GM18870 (cell line): ENCODE measurements at regions not wholly inside any gene's neighbourhood (a gene's known extent, or its start where the extent isn't known, plus 50 kb on each side); places are given as distances from the start of the nearest gene placed in this dataset.
A peak's percentile ranks its signal among the peaks of the same experiment; 100 is the strongest.
"Not testable (repeated sequence)": the region's sequence is repeated elsewhere in the genome, so short reads cannot be mapped to it uniquely, and the experiment has no call there.

Source experiments
- ATAC-seq: cut with Tn5 transposase; IDR thresholded peaks from one replicate; pipeline ENCODE4 v1.9.1; 2021; ENCODE audit warnings: moderate library complexity; ENCODE audit not compliant: unreplicated experiment

DNA sequence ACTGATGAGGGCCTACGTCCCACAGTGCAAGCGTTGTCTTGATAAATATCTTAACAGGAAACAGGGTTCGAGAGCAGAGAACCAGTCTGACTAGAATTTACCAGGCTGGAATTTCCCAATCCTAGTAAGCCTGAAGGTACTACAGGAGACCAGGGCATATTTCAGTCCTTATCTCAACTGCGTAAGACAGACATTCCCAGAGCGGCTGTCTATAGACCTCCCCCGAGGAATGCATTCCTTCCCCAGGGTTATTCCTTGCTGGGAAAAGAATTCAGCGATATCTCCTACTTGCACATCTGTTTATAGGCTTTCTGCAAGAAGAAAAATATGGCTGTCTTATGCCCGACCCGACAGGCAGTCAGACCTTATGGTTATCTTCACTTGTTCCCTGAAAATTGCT lies 1074.1 kb upstream of the CELF4 start:
- not testable (repeated sequence) for ATAC-seq

DNA sequence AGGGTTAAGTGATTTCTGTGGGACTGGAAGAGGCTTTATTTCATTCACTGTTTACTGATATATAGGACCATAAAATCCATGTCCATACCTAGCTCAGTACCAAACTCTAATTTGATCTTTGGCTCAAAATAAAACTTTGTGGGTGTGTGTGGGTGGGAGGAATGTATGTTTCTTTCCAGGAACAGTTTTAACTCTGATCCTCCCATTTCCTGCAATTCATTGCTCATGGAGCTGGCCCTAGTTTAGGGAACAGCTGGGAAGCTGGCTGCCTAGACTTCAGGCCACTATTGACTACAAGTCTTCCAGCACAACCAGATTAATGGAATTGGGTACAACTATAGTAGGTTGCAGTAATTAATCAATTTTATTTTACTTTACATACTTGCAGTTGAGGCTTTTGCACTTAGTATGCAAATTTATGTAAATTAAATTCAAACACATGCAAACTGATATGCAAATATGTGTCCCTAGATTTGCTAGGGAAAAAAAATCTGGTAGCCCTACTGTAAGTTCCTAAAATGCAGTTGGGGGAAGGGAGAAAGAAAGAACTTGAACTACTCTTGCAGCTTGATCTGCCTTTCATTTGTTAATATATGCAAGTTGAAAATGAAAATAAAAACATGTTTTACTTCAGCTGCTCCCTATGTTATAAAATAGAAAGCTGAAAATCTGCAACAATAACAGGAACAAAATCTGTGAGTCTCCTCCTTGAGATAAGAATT lies 1070.3 kb upstream of the CELF4 start:
- no peak for ATAC-seq

DNA sequence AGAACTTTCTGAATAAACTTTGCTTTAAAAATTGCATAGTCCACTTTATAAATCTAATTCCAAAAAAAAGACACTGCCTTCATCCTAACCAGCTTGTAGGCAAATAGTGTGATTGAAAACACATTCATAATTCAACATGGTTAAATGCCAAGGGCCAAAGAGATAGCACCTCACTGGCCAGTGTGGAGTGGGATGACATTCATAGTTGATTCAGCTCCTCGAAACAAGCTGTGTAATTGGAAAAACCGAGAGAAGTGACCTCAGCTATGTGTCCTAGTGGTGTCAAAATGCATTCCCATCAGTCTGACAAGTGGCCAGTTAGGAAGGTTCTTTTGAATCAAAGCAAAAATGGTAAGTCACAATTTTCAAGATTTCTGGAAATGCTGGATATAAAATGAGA lies 1068.5 kb upstream of the CELF4 start:
- no peak for ATAC-seq

DNA sequence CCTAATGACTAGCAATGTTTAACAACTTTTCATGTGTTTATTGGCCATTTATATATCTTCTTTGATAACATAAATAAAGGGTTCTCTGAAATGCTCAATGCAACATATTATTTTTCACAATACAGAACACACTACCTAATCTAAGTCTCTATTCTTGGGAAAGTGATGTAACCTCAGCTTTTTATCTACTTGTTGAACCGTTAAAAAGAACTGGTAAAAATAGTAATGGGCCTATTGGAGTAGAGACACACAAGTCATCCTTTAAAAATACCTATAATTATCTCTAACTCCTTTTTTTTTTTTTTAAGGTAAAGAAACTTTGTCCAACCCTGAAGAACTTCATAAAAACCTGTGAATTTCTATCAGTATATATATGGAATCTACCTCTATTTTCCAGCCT lies 1067.7 kb upstream of the CELF4 start:
- no peak for ATAC-seq

- no peak for ATAC-seq
Measured at GRCh38 chr18:38619129-38619528, 1053.5 kb upstream of the CELF4 start.

DNA sequence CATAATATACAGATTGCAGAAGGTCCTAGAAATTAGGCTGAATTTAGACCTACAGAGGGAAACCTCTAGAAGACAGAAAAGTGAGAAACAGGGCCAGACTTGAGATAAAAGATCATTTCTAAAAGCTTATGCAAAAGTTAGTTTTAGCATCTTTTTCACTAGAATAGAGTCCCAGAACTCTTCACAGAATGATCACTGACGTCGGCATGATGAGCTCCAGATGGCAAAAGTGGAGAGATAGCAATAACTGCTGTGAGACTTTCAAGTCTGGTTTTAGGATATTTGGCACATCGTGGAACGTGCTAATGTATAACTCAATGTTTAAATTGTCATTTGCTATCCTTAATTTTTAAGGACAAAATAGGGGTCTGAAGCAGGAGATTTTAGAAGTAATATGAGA lies 1050.7 kb upstream of the CELF4 start:
- ATAC-seq = no peak

DNA sequence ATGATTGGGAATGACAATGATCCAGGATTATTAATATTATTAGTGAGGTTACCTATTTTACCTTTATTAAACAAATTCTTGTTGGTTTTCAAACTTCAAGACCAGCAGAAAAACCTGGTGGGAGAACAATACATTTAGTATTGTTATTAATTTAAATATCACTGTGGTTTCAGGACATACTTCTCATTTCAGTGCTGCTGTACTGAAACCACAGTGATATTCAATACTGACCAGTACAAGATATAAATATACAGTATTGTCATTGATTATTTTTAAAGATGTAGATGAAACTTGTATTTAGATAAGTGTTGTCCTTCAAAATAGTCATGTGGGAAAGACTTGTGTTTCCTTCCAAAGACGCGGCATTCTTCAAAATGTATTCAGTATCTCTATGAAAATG lies 1047.3 kb upstream of the CELF4 start:
- no peak for ATAC-seq

GRCh38 chr18:38611036-38611964 lies 1045.7 kb upstream of the CELF4 start:
- ATAC-seq = peak; percentile 85

DNA sequence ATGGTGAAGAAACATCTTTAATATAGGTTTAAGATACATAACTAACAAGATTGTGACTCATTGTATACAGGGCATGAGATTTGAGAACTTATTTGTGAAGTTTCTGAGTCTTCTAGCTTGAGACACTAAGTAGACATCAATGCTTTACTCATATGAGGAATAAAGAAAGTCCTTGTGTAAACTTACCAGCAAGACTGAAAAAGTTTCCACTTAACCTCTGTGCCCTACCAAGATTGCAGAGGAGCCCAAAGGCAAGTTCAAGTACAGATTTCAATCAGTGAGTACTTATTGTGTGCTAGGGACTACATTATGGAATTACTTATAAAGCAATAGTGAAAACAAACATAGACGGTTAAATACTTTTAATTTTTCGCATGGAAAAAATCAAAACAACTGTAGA lies 1041.2 kb upstream of the CELF4 start:
- ATAC-seq = peak; percentile 39

GRCh38 chr18:38602341-38602740 lies 1036.7 kb upstream of the CELF4 start:
- no peak for ATAC-seq

DNA sequence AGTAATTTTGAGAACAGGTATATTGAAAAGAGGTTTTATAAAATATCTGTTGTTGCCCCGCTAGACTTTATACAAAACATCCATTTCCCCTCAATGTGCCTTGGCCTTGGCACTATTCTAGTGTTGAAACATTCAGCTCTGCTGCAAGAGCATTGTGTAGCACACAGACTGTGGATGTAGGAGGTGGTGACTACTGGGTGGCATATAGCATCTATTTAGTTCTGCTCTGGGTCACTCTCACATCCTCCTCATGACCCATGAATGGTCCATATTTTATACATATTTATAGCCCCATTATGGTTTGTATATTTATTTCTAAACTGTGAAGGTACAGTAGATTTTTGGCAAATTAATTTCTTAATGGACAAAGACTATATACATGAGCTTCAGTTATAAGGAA lies 1022.0 kb upstream of the CELF4 start:
- ATAC-seq = no peak

- no peak for ATAC-seq
Measured at GRCh38 chr18:38586327-38586726, 1020.7 kb upstream of the CELF4 start.

DNA sequence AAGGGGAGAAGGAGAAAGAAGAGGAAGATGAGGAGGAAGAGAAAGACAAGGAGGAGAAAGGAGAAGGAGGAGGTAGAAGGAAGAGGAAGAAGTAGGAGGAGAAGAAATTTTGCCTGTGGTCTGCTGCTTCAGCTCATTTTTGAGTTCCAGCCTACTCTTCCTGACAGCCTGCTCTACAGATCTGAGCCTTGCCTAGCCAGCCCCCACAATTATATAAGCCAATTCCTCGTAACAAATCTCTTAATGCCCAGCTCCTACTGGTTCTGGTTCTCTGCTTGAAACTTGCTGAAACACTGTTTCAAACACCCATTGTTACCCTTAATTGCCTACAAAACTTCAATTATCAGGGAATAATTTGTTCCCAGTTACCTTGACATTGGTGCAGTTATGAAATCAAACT lies 1014.2 kb upstream of the CELF4 start:
- no peak for ATAC-seq

DNA sequence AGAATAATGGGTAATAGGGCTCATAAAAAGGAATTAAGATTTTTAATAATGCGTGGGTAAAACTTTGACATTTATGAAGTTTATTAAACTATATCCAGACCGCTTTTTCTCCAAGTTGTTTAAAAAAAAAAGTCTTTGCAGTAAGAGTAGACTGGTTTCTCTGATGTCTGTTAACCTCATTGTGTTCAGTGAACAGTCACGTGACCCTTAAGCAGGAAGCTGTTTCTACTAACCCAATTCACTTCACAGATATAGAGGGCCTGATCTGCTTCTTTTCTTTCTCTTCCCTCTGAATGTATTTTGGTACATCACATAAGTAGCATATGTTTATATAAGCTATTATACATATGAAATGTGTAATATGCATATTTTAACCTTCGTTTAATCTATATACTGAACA lies 1011.3 kb upstream of the CELF4 start:
- ATAC-seq = no peak

DNA sequence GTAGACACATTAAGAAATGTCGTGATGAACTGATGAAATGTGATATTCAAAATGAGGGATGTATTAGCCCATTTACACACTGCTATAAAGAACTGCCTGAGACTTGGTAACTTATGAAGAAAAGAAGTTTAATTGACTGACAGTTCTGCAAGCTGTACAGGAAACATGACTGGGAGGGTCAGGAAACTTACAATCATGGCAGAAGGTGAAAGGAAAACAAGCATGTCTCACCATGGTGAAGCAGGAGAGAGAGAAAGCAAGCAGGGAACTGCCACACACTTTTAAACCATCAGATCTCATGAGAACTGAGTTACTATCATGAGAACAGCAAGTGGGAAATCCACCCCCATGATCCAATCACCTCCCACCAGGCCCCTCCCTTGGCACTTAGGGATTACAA lies 1010.8 kb upstream of the CELF4 start:
- no peak for ATAC-seq

DNA sequence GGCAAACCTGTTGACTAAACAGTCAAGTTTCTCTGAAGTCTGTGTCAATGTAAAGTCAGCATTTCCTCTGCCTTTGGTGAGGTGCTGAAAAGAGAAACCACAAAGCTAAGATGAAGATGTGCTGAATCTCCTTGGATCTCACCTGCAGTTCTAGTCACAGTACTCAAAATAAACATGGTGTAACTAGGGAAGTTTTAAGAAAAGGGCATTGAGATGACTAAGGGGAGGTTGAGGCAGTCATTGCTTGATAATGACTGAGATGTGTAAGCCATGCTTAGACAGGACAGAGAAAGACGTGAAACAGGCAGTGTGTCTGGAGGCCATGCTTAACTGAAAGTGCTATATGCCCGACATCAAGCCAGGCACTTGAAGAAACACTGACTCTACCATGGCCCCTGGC lies 1010.0 kb upstream of the CELF4 start:
- no peak for ATAC-seq

DNA sequence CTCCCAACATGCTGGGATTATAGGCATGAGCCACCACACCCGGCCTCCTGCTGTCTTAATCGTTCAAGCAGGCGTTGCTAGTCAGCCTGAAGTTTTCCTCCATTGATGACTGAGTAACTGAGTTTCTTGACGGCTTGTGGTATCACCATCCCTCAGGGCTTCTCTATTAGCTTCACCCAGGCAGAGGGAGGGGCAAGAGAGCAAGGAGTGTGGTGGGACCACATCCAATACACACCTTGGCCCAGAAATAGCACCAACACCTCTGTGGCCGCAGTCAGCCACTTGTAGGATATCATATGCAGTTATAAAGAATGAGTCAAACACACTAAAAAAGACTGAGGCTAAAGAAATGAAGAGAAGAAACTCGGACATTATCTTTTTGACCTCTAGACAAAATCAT lies 1009.4 kb upstream of the CELF4 start:
- ATAC-seq = no peak

DNA sequence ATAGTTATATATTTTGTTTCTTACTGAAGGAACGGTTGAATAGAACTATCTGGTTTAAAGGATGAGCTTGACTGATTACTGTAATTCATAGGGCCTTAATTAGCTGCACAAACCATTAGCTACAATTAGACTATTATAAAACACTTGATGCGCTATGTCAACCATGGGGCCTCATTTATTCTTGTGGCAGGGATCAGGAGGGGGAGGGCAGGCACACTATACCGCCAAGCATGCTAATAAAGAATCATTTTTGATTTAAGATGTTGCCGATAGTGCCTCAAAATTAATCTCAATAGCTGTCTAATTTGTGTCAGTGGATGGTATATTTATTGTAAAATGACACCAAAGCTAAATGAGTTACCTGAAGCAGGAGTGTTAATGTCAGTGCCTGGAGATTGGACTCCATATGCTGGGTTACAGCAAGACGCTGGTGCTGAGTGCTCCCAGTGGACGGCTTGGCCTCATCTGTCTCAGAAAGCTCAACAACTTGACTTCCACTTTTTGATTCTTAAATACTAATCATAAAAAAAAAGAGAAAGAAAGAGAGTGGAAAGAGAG lies 1007.0 kb upstream of the CELF4 start:
- ATAC-seq = no peak

DNA sequence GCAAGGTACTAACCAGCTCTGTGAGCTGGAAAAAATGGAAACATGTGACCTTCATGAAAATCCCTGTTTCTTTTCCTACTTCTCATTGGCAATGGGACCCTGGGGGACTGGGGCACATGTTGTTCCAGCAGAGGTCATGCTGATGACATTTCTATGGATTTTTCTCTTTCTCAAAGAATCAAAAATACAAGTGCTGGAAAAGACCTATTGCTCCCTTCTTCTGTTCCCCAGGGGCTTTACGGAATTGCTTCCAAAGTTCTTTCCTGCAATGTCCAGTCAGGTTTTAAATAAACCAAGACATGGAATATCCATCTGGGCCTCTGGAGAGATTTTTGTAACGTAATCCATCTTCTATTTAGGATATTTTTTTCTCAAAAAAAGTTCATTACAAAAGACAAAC lies 1006.1 kb upstream of the CELF4 start:
- ATAC-seq = no peak

DNA sequence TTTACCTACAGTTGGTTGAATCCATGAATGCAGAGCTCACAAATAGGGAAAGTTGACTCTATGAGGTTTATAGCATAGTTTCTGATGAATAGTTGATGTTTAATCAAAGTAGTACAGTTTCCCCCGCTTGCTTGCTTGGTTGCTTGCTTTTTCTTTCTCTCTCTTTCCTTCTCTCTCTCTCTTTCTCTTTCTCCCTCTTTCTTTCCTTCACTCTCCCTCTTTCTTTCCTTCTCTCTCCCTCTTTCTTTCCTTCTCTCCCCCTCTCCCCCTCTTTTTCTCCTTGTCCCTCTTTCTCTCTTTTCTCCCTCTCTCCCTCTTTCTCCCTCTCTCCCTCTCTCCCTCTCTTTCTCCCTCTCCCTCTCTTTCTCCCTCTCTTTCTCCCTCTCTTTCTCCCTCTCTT lies 999.9 kb upstream of the CELF4 start:
- no peak for ATAC-seq

DNA sequence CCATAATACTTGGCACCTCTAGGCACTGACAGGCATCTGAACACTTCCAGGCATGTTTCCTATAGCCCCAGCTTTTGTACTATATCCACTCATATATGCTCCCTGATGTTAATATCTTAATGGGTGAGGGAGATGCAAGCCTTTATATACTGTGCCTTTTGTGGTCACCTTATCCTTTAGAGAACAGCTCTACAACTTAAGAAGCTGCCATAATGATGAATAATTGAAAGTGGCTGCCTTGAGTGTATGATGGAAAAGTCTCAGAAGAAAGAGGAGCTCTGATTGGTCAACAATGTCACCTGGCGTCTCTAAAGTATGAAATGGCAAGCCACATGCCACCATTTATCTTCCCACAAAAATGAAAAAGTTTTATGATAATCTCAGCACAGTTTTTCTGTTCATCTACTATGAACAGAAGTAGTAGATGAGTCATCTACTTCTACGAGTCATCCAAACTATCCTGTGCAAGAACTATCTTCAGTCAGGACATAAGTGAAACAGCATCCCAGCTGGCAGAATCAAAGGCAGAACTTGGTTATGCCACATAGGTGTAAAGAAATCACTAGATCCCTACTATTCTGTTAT lies 997.9 kb upstream of the CELF4 start:
- ATAC-seq = no peak

DNA sequence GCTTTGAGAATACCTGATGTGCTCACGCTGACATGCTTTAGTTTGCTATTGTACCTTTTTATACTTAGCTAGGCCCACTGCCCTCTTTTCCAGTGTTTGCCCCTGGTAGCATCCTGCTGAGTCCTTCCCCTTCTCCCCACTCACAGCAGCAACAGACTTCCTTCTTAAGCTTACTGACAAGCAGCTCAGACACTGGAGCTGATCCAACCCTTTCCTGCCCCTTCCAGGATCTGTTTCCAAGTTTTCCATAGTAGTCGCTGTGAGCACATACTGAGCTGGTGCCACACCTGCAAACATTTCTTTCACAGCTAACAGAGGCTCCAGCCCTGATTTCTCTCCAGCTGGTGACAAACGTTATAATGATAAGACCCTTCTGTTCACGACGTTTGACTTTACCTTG lies 991.4 kb upstream of the CELF4 start:
- no peak for ATAC-seq
